T-helper 2 cell (primary cell): ENCODE measurements at regions not wholly inside any gene's neighbourhood (a gene's known extent, or its start where the extent isn't known, plus 50 kb on each side); places are given as distances from the start of the nearest gene placed in this dataset.
"Not testable (repeated sequence)": the region's sequence is repeated elsewhere in the genome, so short reads cannot be mapped to it uniquely, and the experiment has no call there.

Experiments used
- DNase-seq, 5 experiments: peaks; one replicate each; pipeline versions ENCODE4 v3.0.0 to v3.0.0-alpha.2; 2012 to 2022

GRCh38 chr16:79849119-79849518 is 248.6 kb upstream of the MAF start:
- no peak for DNase-seq

- no peak for DNase-seq
Measured at GRCh38 chr16:79848719-79849118, 248.2 kb upstream of the MAF start.

GRCh38 chr16:79847569-79847968 is 247.0 kb upstream of the MAF start:
- no peak for DNase-seq

- no peak for DNase-seq
Measured at GRCh38 chr16:79847101-79847500, 246.6 kb upstream of the MAF start.

- DNase-seq, result peak in 1 of 5 experiments; percentile 73
Measured at GRCh38 chr16:79845734-79846135, 245.2 kb upstream of the MAF start.

GRCh38 chr16:79845033-79845733 is 244.6 kb upstream of the MAF start:
- DNase-seq, result peak in 1 of 5 experiments; percentile 56

GRCh38 chr16:79844603-79845002 is 244.1 kb upstream of the MAF start:
- DNase-seq, result no peak

- DNase-seq, result peak in 1 of 5 experiments; percentile 54
Measured at GRCh38 chr16:79843631-79844043, 243.1 kb upstream of the MAF start.

- no peak for DNase-seq
Measured at GRCh38 chr16:79843145-79843544, 242.6 kb upstream of the MAF start.

- no peak for DNase-seq
Measured at GRCh38 chr16:79842197-79842596, 241.7 kb upstream of the MAF start.

GRCh38 chr16:79839466-79840341 is 239.2 kb upstream of the MAF start:
- DNase-seq, result no peak

- no peak for DNase-seq
Measured at GRCh38 chr16:79838496-79839259, 238.1 kb upstream of the MAF start.

GRCh38 chr16:79836144-79836543 is 235.6 kb upstream of the MAF start:
- DNase-seq, result no peak

- no peak for DNase-seq
Measured at GRCh38 chr16:79835194-79835593, 234.7 kb upstream of the MAF start.

- no peak for DNase-seq
Measured at GRCh38 chr16:79834720-79835119, 234.2 kb upstream of the MAF start.

GRCh38 chr16:79834003-79834402 is 233.5 kb upstream of the MAF start:
- not testable (repeated sequence) for DNase-seq

GRCh38 chr16:79833559-79833958 is 233.0 kb upstream of the MAF start:
- no peak for DNase-seq

GRCh38 chr16:79826732-79827475 is 226.4 kb upstream of the MAF start:
- DNase-seq, result no peak

- DNase-seq, result no peak
Measured at GRCh38 chr16:79825002-79825401, 224.5 kb upstream of the MAF start.

- DNase-seq, result no peak
Measured at GRCh38 chr16:79823639-79824038, 223.1 kb upstream of the MAF start.

- DNase-seq, result no peak
Measured at GRCh38 chr16:79821911-79822310, 221.4 kb upstream of the MAF start.

- DNase-seq, result no peak
Measured at GRCh38 chr16:79816081-79816497, 215.6 kb upstream of the MAF start.

GRCh38 chr16:79815049-79815448 is 214.5 kb upstream of the MAF start:
- DNase-seq, result no peak
